HEK293T (cell line): ENCODE measurements at regions not wholly inside any gene's neighbourhood (a gene's known extent, or its start where the extent isn't known, plus 50 kb on each side); places are given as distances from the start of the nearest gene placed in this dataset.

Experiments used
- CTCF ChIA-PET: fragments of 350-600 bp; formaldehyde crosslinking; extraction: SDS; loops from one replicate; lab custom pipeline; 2021; ENCODE audit warnings: antibody characterized with exemption, inconsistent platforms; lab: Yijun Ruan, JAX
- POLR2A ChIA-PET: fragments of 350-600 bp; formaldehyde crosslinking; extraction: SDS; loops from one replicate; lab custom pipeline; 2020; ENCODE audit warnings: antibody characterized with exemption, inconsistent platforms; lab: Yijun Ruan, JAX
- DNase-seq: peaks from one replicate; pipeline ENCODE4 v3.0.0; 2012; ENCODE audit warnings: mixed read lengths; ENCODE audit errors: extremely low spot score
- ARNT ChIP-seq: fragments of 450-650 bp; IDR thresholded peaks from 2 replicates; pipeline ENCODE4 v1.6.1; 2017; ENCODE audit warnings: mild to moderate bottlenecking
- BHLHE40 ChIP-seq: fragments of 450-650 bp; IDR thresholded peaks from 2 replicates; pipeline ENCODE4 v1.6.1; 2016; ENCODE audit warnings: mild to moderate bottlenecking, moderate library complexity, borderline replicate concordance
- CTBP1 ChIP-seq: fragments of 450-650 bp; IDR thresholded peaks from 2 replicates; pipeline ENCODE4 v1.6.1; 2016; ENCODE audit warnings: borderline replicate concordance
- ELF4 ChIP-seq: fragments of 450-650 bp; IDR thresholded peaks from 2 replicates; pipeline ENCODE4 v1.6.1; 2017; ENCODE audit warnings: antibody characterized with exemption
- FOXA1 ChIP-seq: fragments of 450-650 bp; IDR thresholded peaks from 2 replicates; pipeline ENCODE4 v1.6.1; 2016; ENCODE audit warnings: mild to moderate bottlenecking
- FOXK2 ChIP-seq: fragments of 450-650 bp; IDR thresholded peaks from 2 replicates; pipeline ENCODE4 v1.6.1; 2016; ENCODE audit warnings: mild to moderate bottlenecking
- FOXM1 ChIP-seq: fragments of 450-650 bp; IDR thresholded peaks from 2 replicates; pipeline ENCODE4 v1.6.1; 2017; ENCODE audit warnings: mild to moderate bottlenecking, borderline replicate concordance
- HDGF ChIP-seq: fragments of 450-650 bp; IDR thresholded peaks from 2 replicates; pipeline ENCODE4 v1.6.1; 2017; ENCODE audit warnings: antibody characterized with exemption, borderline replicate concordance
- L3MBTL2 ChIP-seq: fragments of 450-650 bp; conservative IDR thresholded peaks from 2 replicates; pipeline ENCODE4 v1.6.1; 2016; ENCODE audit warnings: mild to moderate bottlenecking
- LEF1 ChIP-seq: fragments of 450-650 bp; IDR thresholded peaks from 2 replicates; pipeline ENCODE4 v1.6.1; 2017; ENCODE audit warnings: mild to moderate bottlenecking, borderline replicate concordance
- NFRKB ChIP-seq: fragments of 450-650 bp; IDR thresholded peaks from 2 replicates; pipeline ENCODE4 v1.6.1; 2016; ENCODE audit warnings: mild to moderate bottlenecking, moderate library complexity
- PKNOX1 ChIP-seq: fragments of 450-650 bp; IDR thresholded peaks from 2 replicates; pipeline ENCODE4 v1.6.1; 2016
- SP1 ChIP-seq: fragments of 450-650 bp; IDR thresholded peaks from 2 replicates; pipeline ENCODE4 v1.6.1; 2017
- SUZ12 ChIP-seq: fragments of 450-650 bp; IDR thresholded peaks from 2 replicates; pipeline ENCODE4 v1.6.1; 2016; ENCODE audit warnings: mild to moderate bottlenecking
- TARDBP ChIP-seq: fragments of 450-650 bp; IDR thresholded peaks from 2 replicates; pipeline ENCODE4 v1.6.1; 2016
- ZNF384 ChIP-seq: fragments of 450-650 bp; IDR thresholded peaks from 2 replicates; pipeline ENCODE4 v1.6.1; 2016

- ChIA-PET POLR2A (no interaction called here), CTCF (no interaction called here)
- no peak for DNase-seq
- no peak for TF ChIP-seq BHLHE40
- no peak for TF ChIP-seq FOXM1
- TF ChIP-seq HDGF = no peak
- TF ChIP-seq NFRKB = no peak
- no peak for TF ChIP-seq FOXA1
- TF ChIP-seq CTBP1 = no peak
- no peak for TF ChIP-seq LEF1
- no peak for TF ChIP-seq FOXK2
- TF ChIP-seq L3MBTL2 = no peak
- no peak for TF ChIP-seq TARDBP
- TF ChIP-seq PKNOX1 = no peak
- no peak for TF ChIP-seq ELF4
- TF ChIP-seq SUZ12 = no peak
- no peak for TF ChIP-seq SP1
- TF ChIP-seq ZNF384 = no peak
- no peak for TF ChIP-seq ARNT
These were observed 123.4 kb upstream of the MAN2A1 start for GRCh38 chr5:109566361-109566760.

GRCh38 chr5:109563739-109564138, 126.0 kb upstream of the MAN2A1 start:
- CTCF ChIA-PET = no interaction called here
- POLR2A ChIA-PET = no interaction called here
- no peak for DNase-seq

DNA sequence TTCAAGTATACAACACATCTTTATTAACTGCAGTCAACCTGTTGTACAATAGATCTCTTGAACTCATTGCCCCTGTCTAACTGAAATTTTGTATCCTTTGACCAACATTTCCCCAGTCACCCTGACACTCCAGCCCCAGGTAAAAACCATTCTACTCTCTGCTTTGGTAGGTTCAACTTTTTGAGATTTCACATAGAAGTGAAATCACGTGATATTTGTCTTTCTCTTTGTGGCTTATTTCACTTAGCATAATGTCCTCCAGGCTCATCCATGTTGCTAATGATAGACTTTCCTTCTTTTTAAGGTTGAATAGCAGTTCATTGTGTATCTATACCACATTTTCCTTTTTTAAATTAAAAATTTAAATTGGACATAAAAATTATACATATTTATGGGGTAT, 126.5 kb upstream of the MAN2A1 start:
- TF ChIP-seq TARDBP (no peak), ZNF384 (no peak), FOXK2 (no peak), CTBP1 (no peak), L3MBTL2 (no peak), ARNT (no peak), SUZ12 (no peak), NFRKB (no peak), LEF1 (no peak), FOXM1 (no peak), PKNOX1 (no peak), BHLHE40 (no peak), ELF4 (no peak), SP1 (no peak)
- CTCF ChIA-PET = no interaction called here
- no peak for DNase-seq
- POLR2A ChIA-PET = no interaction called here

More at GRCh38 chr5:109563739-109564138, 126.0 kb upstream of the MAN2A1 start:
- TF ChIP-seq HDGF = no peak
- no peak for TF ChIP-seq ELF4
- no peak for TF ChIP-seq SP1
- TF ChIP-seq NFRKB = no peak
- TF ChIP-seq ARNT = no peak
- TF ChIP-seq FOXK2 = no peak
- no peak for TF ChIP-seq TARDBP
- no peak for TF ChIP-seq ZNF384
- no peak for TF ChIP-seq BHLHE40

GRCh38 chr5:109562441-109562840, 127.3 kb upstream of the MAN2A1 start:
- TF ChIP-seq FOXK2 (no peak), BHLHE40 (no peak), FOXM1 (no peak), NFRKB (no peak), LEF1 (no peak)
- DNase-seq = no peak
- ChIA-PET POLR2A (no interaction called here), CTCF (no interaction called here)

GRCh38 chr5:109561447-109561846, 128.3 kb upstream of the MAN2A1 start:
- CTCF ChIA-PET = interaction anchor here (0.7 kb wide), 1 partner anchor 45 kb away, joined by 3 read pairs; no protein-coding TSS in a partner anchor
- TF ChIP-seq FOXA1 = no peak
- POLR2A ChIA-PET = no interaction called here
- no peak for DNase-seq

DNA sequence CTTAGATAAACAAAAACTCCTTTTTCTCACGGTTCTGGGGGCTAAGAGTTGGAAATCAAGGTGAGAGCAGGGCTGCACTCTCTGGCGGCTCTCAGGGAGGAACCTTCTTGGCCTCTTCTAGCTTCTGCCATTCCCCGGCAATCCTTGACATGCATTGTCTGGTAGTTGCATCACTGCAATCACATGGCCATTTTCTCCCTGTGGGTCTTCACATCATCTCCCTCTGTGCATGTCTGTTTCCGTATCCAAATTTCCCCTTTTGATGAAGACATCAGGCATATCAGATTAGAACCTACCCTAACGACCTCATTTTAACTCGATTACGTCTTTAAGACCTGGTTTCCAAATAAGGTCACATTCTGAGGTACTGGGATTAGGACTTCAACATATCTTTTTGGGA, 129.2 kb upstream of the MAN2A1 start:
- DNase-seq = no peak
- TF ChIP-seq HDGF (no peak), L3MBTL2 (no peak), FOXK2 (no peak), BHLHE40 (no peak), TARDBP (no peak), NFRKB (no peak), ELF4 (no peak), SP1 (no peak), ARNT (no peak), SUZ12 (no peak), CTBP1 (no peak), FOXM1 (no peak), PKNOX1 (no peak), ZNF384 (no peak), LEF1 (no peak), FOXA1 (no peak)
- CTCF ChIA-PET = no interaction called here
- POLR2A ChIA-PET = no interaction called here

DNA sequence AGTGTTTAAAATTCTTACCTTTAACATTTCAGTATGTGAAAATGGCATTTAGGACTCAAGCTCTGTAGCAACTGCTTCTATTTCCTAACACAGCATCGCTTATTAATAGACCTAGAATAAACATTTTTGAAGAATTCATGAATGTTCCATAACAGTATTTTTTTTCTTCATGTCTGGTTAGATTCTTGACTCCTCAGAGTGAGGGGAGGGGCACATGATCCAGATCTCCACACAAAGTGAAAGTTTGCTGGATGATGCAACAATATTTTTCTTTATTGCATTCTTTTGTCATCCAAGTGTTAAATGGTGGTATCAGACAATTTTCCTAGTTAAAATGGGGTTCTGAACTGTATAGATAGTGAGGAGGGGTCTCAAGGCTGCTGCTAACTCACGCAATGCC, 130.8 kb upstream of the MAN2A1 start:
- TF ChIP-seq ZNF384 (no peak), BHLHE40 (no peak), NFRKB (no peak), LEF1 (no peak), FOXA1 (no peak), CTBP1 (no peak), ELF4 (no peak)
- CTCF ChIA-PET = no interaction called here
- no peak for DNase-seq
- POLR2A ChIA-PET = no interaction called here
